ENCODE measurements at regions not wholly inside any gene's neighbourhood (a gene's known extent, or its start where the extent isn't known, plus 50 kb on each side); places are given as distances from the start of the nearest gene placed in this dataset.

GRCh38 chr6:128731249-128732165 is 151.4 kb upstream of the LAMA2 start:
- TF ChIP-seq EZH2phosphoT487 (IDR thresholded peaks at IDR 0.05; ENCODE audit: insufficient read depth, low read depth): no peak
- TF ChIP-seq EZH2 (IDR thresholded peaks at IDR 0.05; ENCODE audit: insufficient read depth, poor library complexity, severe bottlenecking): no peak

Data from GM23248 (cell line).